GM18870 (cell line): ENCODE measurements at regions not wholly inside any gene's neighbourhood (a gene's known extent, or its start where the extent isn't known, plus 50 kb on each side); places are given as distances from the start of the nearest gene placed in this dataset.
A peak's percentile ranks its signal among the peaks of the same experiment; 100 is the strongest.

Source experiments
- ATAC-seq: cut with Tn5 transposase; IDR thresholded peaks from one replicate; pipeline ENCODE4 v1.9.1; 2021; ENCODE audit warnings: moderate library complexity; ENCODE audit not compliant: unreplicated experiment

- no peak for ATAC-seq
Observed at GRCh38 chr2:150138587-150138986, 348.9 kb downstream of the RND3 start.

- ATAC-seq: no peak
Observed at GRCh38 chr2:150137338-150138069, 350.0 kb downstream of the RND3 start.

GRCh38 chr2:150136893-150137292, 350.6 kb downstream of the RND3 start:
- ATAC-seq: no peak

- ATAC-seq: no peak
Observed at GRCh38 chr2:150136401-150136800, 351.1 kb downstream of the RND3 start.

- no peak for ATAC-seq
Observed at GRCh38 chr2:150135223-150135883, 352.1 kb downstream of the RND3 start.

GRCh38 chr2:150134223-150134857, 353.1 kb downstream of the RND3 start:
- no peak for ATAC-seq

GRCh38 chr2:150133623-150134022, 353.8 kb downstream of the RND3 start:
- ATAC-seq: peak; percentile 99

- ATAC-seq: no peak
Observed at GRCh38 chr2:150129921-150130575, 357.4 kb downstream of the RND3 start.

GRCh38 chr2:150127995-150128394, 359.5 kb downstream of the RND3 start:
- ATAC-seq: no peak

GRCh38 chr2:150127346-150127990, 360.0 kb downstream of the RND3 start:
- no peak for ATAC-seq

- ATAC-seq: peak; percentile 47
Observed at GRCh38 chr2:150126839-150127238, 360.6 kb downstream of the RND3 start.

- no peak for ATAC-seq
Observed at GRCh38 chr2:150126143-150126740, 361.2 kb downstream of the RND3 start.

GRCh38 chr2:150125708-150126107, 361.8 kb downstream of the RND3 start:
- ATAC-seq: peak; percentile 38

- no peak for ATAC-seq
Observed at GRCh38 chr2:150125188-150125587, 362.3 kb downstream of the RND3 start.

GRCh38 chr2:150124739-150125138, 362.7 kb downstream of the RND3 start:
- no peak for ATAC-seq

- no peak for ATAC-seq
Observed at GRCh38 chr2:150122871-150123613, 364.4 kb downstream of the RND3 start.

- no peak for ATAC-seq
Observed at GRCh38 chr2:150122156-150122555, 365.3 kb downstream of the RND3 start.

GRCh38 chr2:150120326-150120955, 367.0 kb downstream of the RND3 start:
- ATAC-seq: no peak

GRCh38 chr2:150119819-150120218, 367.6 kb downstream of the RND3 start:
- no peak for ATAC-seq
